ENCODE measurements at regions not wholly inside any gene's neighbourhood (a gene's known extent, or its start where the extent isn't known, plus 50 kb on each side); places are given as distances from the start of the nearest gene placed in this dataset.

DNA sequence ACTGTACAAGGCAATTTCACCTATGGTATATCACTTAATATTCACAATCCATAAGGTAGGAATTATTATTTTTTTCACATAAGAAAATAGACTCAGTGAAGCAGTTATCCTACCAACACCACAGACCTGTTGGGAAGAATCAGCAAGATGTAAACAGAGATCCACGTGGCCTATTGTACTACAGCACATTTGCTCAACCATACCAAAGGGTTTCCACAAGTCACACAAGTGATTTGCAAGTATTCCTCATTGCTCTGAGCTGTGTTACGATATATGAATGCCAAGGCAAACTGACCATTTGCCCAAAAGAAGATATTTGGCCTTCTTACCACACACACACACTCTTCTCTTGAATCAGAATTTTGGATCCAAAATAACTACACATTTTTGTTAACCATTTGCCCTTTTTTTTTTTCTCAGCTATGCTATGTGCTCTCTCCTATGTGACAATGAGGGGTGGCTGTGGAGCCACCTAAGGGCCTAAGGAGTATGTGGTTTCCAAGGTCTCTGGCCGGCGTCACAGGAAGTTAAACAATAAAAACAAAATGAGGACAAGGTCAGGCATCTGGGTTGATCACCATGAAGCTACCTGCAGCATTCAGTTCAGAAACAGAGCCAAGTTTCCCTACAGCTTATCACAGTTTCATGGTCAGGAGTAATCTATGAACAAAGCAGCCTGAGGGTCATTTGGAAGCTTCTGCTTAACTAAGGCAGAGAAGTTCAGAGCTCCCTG lies 171.0 kb upstream of the FREM1 start:
- WGBS (ENCODE audit: low lambda C conversion rate), result 5% methylated on average over 4 of the region's 4 CpGs
- no peaks in the 10 kb centered on the region for H3K27me3 ChIP-seq (ENCODE audit: control insufficient read depth in 1 of 2, insufficient read depth in 2 of 2, low read length in 2 of 2)
- FAIRE-seq (no peak), DNase-seq (ENCODE audit: low spot score) (peak; percentile 63), ATAC-seq (peak; percentile 67)
- no peaks in the 10 kb centered on the region for H3K36me3 ChIP-seq (replicated peaks in 1 of 2; ENCODE audit: control insufficient read depth in 1 of 2, insufficient read depth in 2 of 2, low read length in 2 of 2)
- ChIA-PET CTCF (ENCODE audit: low intra/inter-chr PET ratio, low total read pairs) (no interaction called here), POLR2A (interaction anchor here (1.3 kb wide), 1 partner anchor 19 kb away, joined by 6 read pairs; no protein-coding TSS in a partner anchor)
- H2AFZ ChIP-seq (ENCODE audit: low read length), result no peak overlapping the region
- H3K4me2 ChIP-seq (ENCODE audit: low read depth, low read length), result peak overlapping the region; percentile 65
- no peaks in the 10 kb centered on the region for H3K9me3 ChIP-seq (ENCODE audit: low read length)
- intact Hi-C loops (cut with micrococcal nuclease; ENCODE audit: unreplicated experiment), result no loop called here
- no TSS peak for BruUV-seq (replicated peaks)
- H3K4me1 ChIP-seq (ENCODE audit: insufficient read depth, low read length), result peaks cover 43% of the 10 kb centered on the region
- no peaks in the 10 kb centered on the region for H4K20me1 ChIP-seq (ENCODE audit: insufficient read depth, low read length)
- peak overlapping the region; percentile 76 for H3K27ac ChIP-seq (ENCODE audit: extremely low read length, insufficient read depth, low read length)
- no peaks in the 10 kb centered on the region for H3K79me2 ChIP-seq (ENCODE audit: insufficient read depth, low read length)
- H3K9ac ChIP-seq (ENCODE audit: insufficient read depth, low read depth, low read length), result 0 out of 2 replicates have a peak overlapping the region, but pooled peaks have one; percentile 9
- 0 out of 6 replicates have a peak overlapping the region, but pooled peaks of 1 of the 3 experiments have one; percentile 0 for H3K4me3 ChIP-seq (replicated peaks in 1 of 3; ENCODE audit: insufficient read depth in 1 of 3, low read depth in 2 of 3, low read length in 3 of 3)
- in situ Hi-C loops (cut with HindIII; ENCODE audit: extremely low pct_ligation_motif_present, low pct_unique_long_range_greater_than_20kb), result no loop called here
- TF ChIP-seq ZNF850 (CRISPR knock-in tag; conservative IDR thresholded peaks at IDR 0.05), result no peak
- TF ChIP-seq POLR2G (IDR thresholded peaks at IDR 0.05; ENCODE audit: low read depth, low read length), result no peak
- TF ChIP-seq, protein P1, sequence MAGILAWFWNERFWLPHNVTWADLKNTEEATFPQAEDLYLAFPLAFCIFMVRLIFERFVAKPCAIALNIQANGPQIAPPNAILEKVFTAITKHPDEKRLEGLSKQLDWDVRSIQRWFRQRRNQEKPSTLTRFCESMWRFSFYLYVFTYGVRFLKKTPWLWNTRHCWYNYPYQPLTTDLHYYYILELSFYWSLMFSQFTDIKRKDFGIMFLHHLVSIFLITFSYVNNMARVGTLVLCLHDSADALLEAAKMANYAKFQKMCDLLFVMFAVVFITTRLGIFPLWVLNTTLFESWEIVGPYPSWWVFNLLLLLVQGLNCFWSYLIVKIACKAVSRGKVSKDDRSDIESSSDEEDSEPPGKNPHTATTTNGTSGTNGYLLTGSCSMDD (CRISPR knock-in tag; IDR thresholded peaks at IDR 0.05), result no peak
- TF ChIP-seq GABPA (IDR thresholded peaks at IDR 0.05; ENCODE audit: low read depth, low read length), result no peak
- TF ChIP-seq GABPA (CRISPR knock-in tag; IDR thresholded peaks at IDR 0.05; ENCODE audit: low read depth), result peak; percentile 67
- no peak for TF ChIP-seq SMYD3 (CRISPR knock-in tag; IDR thresholded peaks at IDR 0.05)
- no peak for TF ChIP-seq TAF15 (IDR thresholded peaks at IDR 0.05; ENCODE audit: low read depth, low read length, poor library complexity, severe bottlenecking)
- no peak for TF ChIP-seq NFE2L1 (CRISPR knock-in tag; IDR thresholded peaks at IDR 0.05; ENCODE audit: borderline replicate concordance)
- TF ChIP-seq CBFB (CRISPR knock-in tag; IDR thresholded peaks at IDR 0.05), result 0 out of 2 replicates have a peak, but pooled peaks have one; percentile 29
- TF ChIP-seq RXRB (CRISPR knock-in tag; IDR thresholded peaks at IDR 0.05; ENCODE audit: borderline replicate concordance), result peak; percentile 43; the same call in 1 of the 2 replicates
- no peak for TF ChIP-seq TCF7L2 (IDR thresholded peaks at IDR 0.05; ENCODE audit: low read depth, low read length)
- no peak for TF ChIP-seq NFATC3 (CRISPR knock-in tag; IDR thresholded peaks at IDR 0.05)
- no peak for TF ChIP-seq ATF1 (CRISPR knock-in tag; IDR thresholded peaks at IDR 0.05)
- no peak for TF ChIP-seq ELK4 (CRISPR knock-in tag; IDR thresholded peaks at IDR 0.05; ENCODE audit: borderline replicate concordance)
- TF ChIP-seq ATF3 (CRISPR knock-in tag; IDR thresholded peaks at IDR 0.05), result no peak
- TF ChIP-seq ZFP90 (CRISPR knock-in tag; IDR thresholded peaks at IDR 0.05; ENCODE audit: borderline replicate concordance), result no peak
- peak; percentile 71 for TF ChIP-seq ARID5B (CRISPR knock-in tag; IDR thresholded peaks at IDR 0.05)
- TF ChIP-seq RBAK (CRISPR knock-in tag; IDR thresholded peaks at IDR 0.05), result no peak
- TF ChIP-seq FOXA1 (IDR thresholded peaks at IDR 0.05), result no peak
- TF ChIP-seq FOXA1 (CRISPR knock-in tag; IDR thresholded peaks at IDR 0.05), result no peak

Measured in HepG2 (cell line).